ENCODE measurements at regions not wholly inside any gene's neighbourhood (a gene's known extent, or its start where the extent isn't known, plus 50 kb on each side); places are given as distances from the start of the nearest gene placed in this dataset.

GRCh38 chr1:58136387-58136786, 410.1 kb downstream of the OMA1 start:
- DNase-seq (ENCODE audit: low spot score): no peak

- no peak for DNase-seq (ENCODE audit: low spot score)
Measured at GRCh38 chr1:58135821-58136321, 410.7 kb downstream of the OMA1 start.

DNA sequence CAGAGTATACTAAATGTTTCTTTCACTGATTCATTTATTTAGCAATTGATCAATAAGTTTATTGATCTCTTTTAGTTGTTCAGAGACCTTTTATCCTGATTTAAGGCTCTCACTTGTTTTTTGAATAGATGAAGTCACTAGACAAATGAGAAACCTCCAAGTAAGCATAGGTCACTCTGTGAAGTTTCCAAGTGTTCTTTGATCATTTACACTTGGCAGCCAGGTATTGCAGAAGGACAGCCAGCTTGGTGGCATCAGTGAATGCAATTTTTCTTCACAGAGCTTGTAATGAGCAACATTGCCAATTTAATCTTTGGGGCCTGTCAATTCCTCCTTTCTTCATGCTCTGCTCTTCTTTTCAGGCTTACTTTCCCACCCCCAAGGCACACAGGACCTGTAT, 413.0 kb downstream of the OMA1 start:
- no peak for DNase-seq (ENCODE audit: low spot score)

DNA sequence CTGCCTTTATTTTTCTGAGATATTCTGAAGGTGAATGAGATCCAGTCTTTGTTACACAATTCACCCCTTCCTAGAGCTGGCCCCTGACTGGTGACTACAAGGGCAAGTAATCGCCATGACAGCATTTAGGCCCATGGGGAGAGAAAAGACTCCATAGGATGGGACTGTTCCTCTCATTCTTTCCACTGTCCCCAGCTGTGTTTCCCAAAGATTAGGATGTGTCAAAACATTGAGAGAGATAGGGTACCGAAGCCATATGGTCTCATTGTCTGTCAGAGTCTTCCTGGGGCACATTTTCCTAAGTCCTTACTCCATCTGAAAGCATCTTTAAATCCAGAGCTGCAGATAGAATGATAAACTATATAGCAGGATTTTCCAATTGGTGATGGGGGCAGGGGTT, 423.5 kb downstream of the OMA1 start:
- DNase-seq (ENCODE audit: low spot score): no peak

DNA sequence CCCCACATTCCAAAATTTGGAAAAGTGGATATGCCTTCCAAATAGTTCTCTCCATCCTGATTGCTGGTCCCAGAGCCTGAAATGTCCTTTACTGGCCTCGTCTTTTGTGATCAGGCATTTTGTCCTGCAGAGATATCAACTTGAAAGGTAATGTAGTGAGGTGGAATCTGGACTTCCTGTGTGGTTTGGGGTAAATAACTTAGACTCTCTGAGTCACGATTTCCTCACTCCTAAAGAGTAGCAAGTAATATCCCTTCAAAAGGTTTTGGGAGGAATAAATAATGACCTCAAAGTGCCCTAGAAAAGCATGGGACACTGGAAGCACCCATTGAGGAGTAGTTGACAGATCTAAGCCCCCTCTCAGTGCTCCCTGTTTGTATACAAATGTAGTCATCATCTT, 426.6 kb downstream of the OMA1 start:
- no peak for DNase-seq (ENCODE audit: low spot score)

GRCh38 chr1:58116284-58116683, 430.2 kb downstream of the OMA1 start:
- no peak for DNase-seq (ENCODE audit: low spot score)

GRCh38 chr1:58109646-58110200, 436.8 kb downstream of the OMA1 start:
- DNase-seq (ENCODE audit: low spot score): no peak

- no peak for DNase-seq (ENCODE audit: low spot score)
Measured at GRCh38 chr1:58108783-58109182, 437.7 kb downstream of the OMA1 start.

DNA sequence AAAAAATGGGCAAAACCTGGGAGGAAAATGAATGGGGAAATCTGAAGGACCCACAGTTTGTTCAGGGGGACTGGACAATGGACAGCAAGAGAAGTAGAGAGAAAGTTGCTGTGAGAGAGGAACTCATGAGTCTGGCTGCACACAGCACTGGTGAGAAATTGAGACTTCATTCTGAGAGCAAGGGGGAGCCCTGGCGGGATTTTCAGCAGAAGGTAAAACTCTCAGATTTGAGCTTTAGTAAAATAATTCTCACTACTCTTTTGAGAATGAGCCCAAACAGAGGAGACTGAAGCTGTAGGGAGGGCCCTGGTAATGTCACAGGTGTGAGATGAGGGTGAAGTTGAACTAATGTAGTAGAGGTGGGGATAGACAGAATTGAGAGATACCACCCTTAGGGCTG, 438.6 kb downstream of the OMA1 start:
- DNase-seq (ENCODE audit: low spot score): no peak

DNA sequence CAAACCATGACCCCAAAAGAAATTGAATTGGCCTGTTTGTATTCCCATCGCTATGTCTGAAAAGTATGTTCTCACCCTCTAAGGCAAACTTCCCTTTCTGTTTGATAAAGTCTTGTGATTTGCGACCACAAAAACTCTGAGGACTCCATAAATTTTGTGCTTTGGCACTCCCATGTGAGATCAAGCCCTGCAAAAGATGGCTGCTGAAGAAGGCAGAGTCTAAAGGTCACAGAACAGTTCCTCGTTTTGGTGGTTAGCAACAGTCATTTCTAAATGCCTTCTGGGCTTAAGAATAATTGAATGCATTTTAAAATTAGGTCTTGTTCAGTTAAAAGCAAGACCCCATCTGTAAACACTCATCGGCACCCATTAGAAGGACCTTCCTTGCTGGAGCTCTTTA, 441.6 kb downstream of the OMA1 start:
- DNase-seq (ENCODE audit: low spot score): no peak

DNA sequence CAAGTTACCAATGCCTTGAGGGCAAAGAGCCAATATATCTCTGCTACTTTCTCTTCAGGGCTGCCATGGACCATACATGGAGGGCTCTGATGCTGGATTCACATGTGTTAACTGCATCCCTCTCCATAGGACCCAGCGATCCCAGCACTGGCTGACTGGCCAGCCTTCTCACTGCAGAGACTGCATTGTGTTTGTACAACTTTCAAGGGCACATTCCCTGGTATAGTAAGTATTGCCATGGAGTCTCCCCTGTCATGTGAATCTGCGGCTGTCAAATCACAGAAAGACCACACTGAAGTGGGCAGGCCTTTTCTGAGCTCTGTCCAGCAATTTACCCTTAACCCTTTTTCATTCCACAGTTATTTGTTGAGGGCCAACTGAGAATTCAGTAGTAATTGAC, 449.8 kb downstream of the OMA1 start:
- DNase-seq (ENCODE audit: low spot score): no peak

DNA sequence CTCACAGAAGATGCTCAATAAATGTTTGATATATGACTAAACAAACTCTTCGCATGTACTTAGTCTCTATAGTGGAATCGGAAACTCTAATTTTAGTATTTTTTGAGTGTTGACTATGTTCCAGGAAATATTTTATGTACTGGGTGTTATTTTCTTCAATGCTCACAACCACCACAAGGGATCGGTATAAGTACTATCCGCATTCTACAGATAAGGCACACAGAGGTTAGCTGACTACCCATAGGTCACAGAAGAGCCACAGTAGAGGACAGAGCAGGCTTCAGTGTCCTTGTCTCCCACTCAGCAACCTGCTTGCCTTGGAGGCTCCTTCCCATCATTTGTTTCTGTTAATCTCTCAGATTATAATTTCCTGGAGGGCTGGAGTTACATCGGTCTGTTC, 451.3 kb downstream of the OMA1 start:
- no peak for DNase-seq (ENCODE audit: low spot score)

GRCh38 chr1:58094221-58094620, 452.3 kb downstream of the OMA1 start:
- no peak for DNase-seq (ENCODE audit: low spot score)

DNA sequence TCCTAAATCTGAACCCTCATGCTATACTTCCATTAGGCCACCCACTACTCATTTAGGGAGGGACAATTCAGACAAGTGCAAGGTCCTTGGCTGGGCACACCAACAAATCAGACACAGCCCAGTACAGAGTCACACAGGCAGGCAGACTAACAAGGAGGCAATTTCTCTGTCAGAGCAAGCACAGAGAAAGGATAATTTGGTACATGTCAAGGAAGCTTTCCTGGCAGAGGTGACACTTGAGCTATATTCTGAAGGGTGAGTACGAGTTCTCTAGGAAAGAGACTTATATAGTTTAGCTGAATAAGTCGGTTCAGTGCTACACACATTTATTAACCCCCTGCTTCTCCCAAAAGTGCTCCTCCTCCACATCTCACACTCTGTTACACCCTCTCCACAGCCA, 455.9 kb downstream of the OMA1 start:
- DNase-seq (ENCODE audit: low spot score): no peak

DNA sequence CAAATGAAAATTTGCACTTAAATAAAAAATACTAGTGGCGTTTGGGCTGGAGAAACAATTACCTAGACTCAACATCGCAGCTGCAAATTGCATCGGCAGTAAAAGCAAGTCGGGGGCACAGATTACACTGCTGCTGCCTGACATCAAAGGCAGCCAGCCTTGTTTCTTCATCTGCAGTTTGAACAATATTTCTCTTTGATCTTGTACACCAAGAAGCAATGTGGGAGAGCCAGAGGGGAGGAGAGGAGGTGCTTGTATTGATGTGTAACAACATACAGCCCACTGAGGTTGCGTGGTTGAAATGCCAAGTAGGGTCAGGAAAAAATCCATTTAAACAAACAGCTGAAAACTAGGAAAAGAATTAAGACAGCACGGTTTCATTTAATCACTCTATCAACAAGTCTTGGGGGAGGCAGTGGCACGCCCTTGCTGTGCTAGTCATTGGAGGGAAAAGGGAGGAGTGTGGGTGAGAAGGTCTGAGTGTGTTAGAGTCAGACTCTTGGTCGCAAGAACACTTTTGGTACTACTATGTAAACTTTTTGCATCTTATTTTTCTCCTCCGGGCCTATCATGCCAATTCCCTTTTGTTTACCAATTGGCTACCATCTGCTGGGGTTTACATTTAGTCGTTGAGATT, 456.5 kb downstream of the OMA1 start:
- DNase-seq (ENCODE audit: low spot score): no peak

GRCh38 chr1:58084266-58084665, 462.3 kb downstream of the OMA1 start:
- no peak for DNase-seq (ENCODE audit: low spot score)

DNA sequence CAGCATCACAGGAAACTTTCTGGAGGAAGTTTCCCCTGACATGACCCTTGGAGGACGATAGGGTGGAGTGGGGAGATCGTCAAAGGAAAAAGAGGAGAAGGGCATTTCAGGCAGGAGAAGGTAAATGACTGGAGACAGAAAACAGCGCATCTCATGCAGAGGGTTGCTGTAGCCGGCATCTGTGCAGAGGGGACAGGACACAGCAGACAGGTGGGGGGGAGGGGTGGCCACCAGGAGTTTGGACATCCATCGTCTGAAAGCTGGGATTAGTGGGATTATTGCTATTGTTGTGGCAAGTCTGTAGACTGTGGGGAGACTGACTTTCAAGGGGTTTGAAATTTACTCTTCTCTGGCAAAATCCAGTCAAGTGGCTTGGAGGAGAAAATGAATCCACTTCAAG, 463.9 kb downstream of the OMA1 start:
- DNase-seq (ENCODE audit: low spot score): no peak

GRCh38 chr1:58076258-58076657, 470.3 kb downstream of the OMA1 start:
- DNase-seq (ENCODE audit: low spot score): no peak

GRCh38 chr1:58075188-58075578, 471.3 kb downstream of the OMA1 start:
- no peak for DNase-seq (ENCODE audit: low spot score)

DNA sequence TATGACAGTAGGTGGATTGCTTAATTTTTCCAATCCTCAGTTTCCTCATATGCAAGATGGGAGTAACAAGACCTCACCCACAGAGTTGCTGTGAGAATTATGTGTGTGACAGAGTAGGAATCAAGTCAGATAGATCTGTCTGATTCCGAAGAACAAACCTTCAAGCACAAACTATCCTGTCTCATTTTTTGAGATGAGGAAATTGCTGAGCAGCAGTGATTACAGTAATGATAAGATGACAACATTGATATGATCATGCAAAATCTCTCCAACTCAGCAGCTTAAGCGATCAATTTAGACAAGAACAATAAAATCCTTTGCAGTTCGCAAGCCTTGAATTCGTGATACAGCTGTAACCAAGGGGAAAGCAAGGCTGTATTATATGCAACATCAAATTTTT, 474.1 kb downstream of the OMA1 start:
- DNase-seq (ENCODE audit: low spot score): no peak

GRCh38 chr1:58067082-58067481, 479.4 kb downstream of the OMA1 start:
- no peak for DNase-seq (ENCODE audit: low spot score)

- DNase-seq (ENCODE audit: low spot score): no peak
Measured at GRCh38 chr1:58065520-58065919, 481.0 kb downstream of the OMA1 start.

GRCh38 chr1:58064166-58064565, 482.4 kb downstream of the OMA1 start:
- no peak for DNase-seq (ENCODE audit: low spot score)

DNA sequence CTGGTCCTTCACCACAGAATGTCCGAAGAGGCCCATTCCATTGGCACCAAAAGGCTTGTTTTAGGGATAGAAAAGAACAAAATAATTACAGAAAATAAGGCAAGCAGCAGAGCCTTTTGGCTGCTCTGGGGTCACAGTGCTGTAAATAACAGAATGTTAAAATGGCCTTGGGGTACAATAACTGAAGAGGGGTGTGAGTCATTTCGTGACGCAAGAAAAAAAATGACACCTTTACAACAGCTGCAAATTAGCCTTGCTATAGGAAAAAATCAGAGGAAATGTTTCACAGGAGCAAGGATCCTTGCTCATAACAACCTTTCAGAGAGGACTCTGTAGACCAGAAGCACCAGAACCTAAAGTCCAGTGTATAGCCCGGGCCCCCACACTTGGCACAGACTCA, 483.4 kb downstream of the OMA1 start:
- no peak for DNase-seq (ENCODE audit: low spot score)
